ENCODE measurements at regions not wholly inside any gene's neighbourhood (a gene's known extent, or its start where the extent isn't known, plus 50 kb on each side); places are given as distances from the start of the nearest gene placed in this dataset.
"Not testable (repeated sequence)": the region's sequence is repeated elsewhere in the genome, so short reads cannot be mapped to it uniquely, and the experiment has no call there.

- no peak for DNase-seq
These were observed 525.0 kb upstream of the NRP1 start for GRCh38 chr10:33859319-33860022.

- peak; percentile 24 for DNase-seq
These were observed 523.9 kb upstream of the NRP1 start for GRCh38 chr10:33858326-33858725.

- DNase-seq = not testable (repeated sequence)
These were observed 518.8 kb upstream of the NRP1 start for GRCh38 chr10:33853221-33853620.

- DNase-seq = no peak
These were observed 508.9 kb upstream of the NRP1 start for GRCh38 chr10:33843379-33843778.

DNA sequence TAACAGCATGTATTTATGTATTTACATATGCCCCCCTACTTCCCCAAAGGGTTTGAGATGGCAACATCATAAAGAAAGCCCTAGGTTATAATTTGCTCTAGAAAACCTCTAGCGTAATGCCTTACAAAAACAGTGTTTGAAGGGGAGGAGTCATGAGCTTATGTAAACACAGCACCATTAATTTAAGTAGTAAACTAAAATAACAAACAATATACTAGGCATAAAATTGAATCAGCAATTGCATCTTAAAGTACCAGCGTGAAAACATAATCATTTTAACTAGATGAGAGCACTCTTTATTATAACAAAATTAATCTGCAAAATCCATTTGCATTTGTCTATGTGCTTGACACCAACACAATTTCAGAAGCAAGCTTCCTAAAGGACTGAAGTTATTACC lies 507.2 kb upstream of the NRP1 start:
- no peak for DNase-seq

DNA sequence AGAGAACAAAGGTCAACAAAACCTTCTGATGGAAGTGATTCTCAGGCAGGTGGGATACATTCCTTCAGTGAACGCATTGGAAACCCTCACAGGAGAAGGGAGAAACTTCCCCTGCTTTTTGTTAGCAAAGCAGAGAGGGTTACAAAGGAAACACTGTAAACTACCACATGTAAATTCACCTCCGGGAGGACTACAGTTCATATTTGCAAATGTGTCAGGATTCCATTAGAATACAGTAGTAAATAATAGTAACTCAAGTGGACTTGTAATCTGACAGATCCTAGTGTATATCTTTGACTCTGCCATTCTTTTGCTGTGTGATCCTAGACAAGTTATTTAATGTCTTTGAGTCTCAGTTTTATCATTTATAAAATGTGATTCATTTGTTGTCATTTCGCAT lies 504.3 kb upstream of the NRP1 start:
- DNase-seq = no peak

GRCh38 chr10:33837736-33838135 lies 503.3 kb upstream of the NRP1 start:
- no peak for DNase-seq

GRCh38 chr10:33835556-33835955 lies 501.1 kb upstream of the NRP1 start:
- DNase-seq = no peak

- no peak for DNase-seq
These were observed 499.1 kb upstream of the NRP1 start for GRCh38 chr10:33833566-33833965.

GRCh38 chr10:33832124-33832787 lies 497.8 kb upstream of the NRP1 start:
- DNase-seq = no peak

DNA sequence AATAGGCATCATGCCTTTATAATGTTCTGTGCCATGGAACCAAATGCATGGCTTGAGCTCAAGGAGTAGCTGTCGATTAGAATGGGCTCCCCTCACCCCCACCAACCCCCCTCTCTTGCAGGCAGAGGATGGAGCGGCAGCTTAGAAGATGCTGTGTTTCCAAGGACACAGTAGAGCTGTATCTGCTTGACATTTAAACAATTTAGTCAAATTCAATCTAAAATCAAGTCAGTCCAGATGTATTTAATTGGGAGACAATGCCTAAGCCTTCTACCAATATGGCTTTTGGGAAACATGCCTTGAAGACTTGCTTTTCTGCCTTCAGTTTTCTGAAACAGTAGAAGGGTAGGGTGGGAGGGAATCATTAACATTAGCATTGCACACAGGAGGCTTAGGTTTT lies 497.1 kb upstream of the NRP1 start:
- no peak for DNase-seq

- DNase-seq = not testable (repeated sequence)
These were observed 495.4 kb upstream of the NRP1 start for GRCh38 chr10:33829899-33830298.

DNA sequence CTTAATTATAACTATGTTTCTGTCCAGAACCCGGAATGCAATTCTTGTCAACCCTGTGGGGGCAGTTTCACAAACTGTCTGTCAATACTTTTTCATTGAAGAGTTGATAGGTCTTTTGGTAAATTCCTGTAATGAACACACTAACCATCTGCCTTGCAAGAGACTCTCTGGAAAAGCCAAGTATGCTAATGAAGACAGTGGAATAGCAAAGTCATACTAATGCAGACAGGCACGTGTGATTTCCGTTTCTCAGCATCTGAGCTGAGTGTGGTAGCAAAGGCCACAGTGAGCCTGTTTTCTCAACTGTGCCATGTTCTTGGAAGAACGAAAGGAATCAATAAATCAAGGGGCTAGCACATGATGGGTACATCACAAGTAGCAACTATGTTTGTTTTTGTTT lies 494.1 kb upstream of the NRP1 start:
- DNase-seq = no peak

GRCh38 chr10:33826186-33826585 lies 491.7 kb upstream of the NRP1 start:
- DNase-seq = no peak

GRCh38 chr10:33822774-33823173 lies 488.3 kb upstream of the NRP1 start:
- DNase-seq = no peak

DNA sequence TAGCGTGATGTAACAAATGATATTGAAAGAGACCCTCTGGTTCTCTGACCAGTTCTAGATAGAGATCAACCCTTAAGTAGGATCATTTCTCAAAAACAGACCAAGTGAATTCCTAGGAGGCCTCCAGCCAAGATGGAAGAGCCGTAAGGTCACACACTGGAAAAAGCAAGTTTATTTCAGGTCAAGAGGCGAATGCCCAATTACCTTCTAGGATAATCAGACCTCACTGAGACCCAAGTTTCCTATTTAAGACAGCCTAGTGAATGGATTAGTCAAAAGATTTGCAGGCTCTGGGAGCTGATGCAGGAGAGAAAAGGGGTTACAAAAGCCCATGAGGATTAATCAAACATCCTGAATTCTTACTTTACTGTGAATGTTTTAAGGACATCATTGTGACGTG lies 486.1 kb upstream of the NRP1 start:
- DNase-seq = no peak

GRCh38 chr10:33819206-33819605 lies 484.7 kb upstream of the NRP1 start:
- no peak for DNase-seq

DNA sequence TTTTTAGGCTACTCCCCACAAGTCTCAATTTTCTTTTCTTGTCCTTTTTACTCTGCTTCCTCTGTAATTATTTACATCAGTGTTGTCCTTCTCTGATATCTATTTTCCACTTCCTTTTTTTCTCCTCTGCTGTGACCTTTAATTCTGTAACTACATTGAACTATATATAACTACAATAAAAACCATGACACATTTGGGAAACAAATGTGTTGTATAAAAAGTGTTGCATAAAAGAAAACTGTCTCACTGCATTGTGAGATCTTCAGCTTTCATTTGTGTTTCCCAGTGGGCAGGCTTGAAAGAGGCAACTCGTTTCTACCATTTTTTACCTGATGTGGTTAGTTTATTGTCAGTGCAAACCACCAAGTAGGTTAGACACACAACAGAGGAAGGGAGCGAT lies 483.9 kb upstream of the NRP1 start:
- peak; percentile 70 for DNase-seq

DNA sequence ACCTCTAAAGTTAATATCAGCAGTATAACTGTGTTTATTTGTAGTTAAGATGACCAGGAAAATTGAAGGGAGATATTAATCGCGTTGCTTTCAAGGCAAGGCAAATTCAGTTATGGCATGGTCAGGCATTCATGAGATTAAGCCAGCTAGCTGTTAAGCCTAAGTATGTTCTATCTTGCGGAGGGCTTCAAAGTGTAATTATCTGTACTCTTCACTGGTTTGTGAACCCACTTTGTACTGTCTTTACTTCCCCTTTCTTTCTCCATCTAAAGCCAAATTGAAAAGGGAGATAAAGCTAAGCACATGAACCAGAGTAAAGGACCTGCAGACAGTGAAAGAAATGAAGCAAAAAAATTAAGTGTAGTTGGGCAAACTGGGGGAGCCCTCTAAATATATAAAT lies 483.1 kb upstream of the NRP1 start:
- DNase-seq = no peak

GRCh38 chr10:33815776-33816175 lies 481.3 kb upstream of the NRP1 start:
- DNase-seq = peak; percentile 11

- DNase-seq = no peak
These were observed 479.4 kb upstream of the NRP1 start for GRCh38 chr10:33813871-33814270.

GRCh38 chr10:33813415-33813814 lies 478.9 kb upstream of the NRP1 start:
- no peak for DNase-seq

DNA sequence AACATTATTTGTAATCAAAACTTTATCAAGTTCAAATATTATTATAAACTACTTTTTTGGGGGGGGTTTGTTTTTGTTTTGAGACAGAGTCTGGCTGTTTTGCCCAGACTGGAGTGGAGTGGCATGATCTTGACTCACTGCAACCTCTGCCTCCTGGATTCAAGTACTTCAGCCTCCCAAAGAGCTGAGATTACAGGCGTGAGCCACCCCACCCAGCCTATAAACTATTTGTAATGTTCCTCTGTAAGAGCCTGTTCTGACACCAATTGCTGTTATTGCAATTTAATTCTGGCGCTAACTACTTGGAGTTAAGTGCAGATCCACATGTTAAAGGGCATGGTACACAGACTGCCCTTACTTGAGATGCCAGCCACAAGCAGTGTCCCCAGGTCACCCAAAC lies 478.1 kb upstream of the NRP1 start:
- no peak for DNase-seq

DNA sequence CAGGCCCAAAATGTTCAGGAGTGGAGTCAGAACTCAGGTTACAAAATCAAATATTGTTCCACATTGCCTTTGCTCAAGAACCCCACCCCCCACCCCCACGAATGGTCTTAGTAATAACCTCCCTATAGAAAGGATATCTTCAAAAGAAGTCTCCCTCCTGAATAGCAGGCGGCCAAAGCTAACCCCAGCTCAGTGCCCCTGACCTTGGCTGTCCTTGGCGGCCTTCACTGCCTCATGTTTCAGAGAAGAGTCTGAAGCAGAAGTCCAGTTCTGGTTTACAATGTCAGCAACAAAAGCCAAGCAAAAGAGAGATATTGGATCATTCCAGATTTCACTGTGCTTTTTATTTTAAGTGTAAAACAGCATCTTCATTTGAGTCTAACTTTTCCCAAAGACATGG lies 476.5 kb upstream of the NRP1 start:
- no peak for DNase-seq

DNA sequence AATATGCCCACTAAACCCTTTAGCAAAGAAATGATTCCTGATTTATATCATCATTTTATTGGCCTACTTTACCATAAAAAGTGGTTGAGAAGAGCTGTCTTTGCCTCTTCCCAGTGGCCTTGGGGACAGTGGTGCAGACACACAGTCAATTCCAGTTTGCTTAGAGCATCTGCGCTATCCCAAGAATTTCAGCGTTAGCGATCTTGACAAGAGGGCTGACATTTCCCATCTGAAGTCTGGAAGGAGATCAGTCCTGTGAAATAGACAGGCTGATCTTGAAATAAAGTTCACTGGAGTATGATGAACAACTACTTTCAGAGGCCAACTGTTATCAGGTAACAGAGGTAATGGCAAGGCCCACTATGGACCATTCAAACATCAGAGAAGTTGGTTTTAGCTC lies 475.3 kb upstream of the NRP1 start:
- DNase-seq = no peak
